HepG2 (cell line): ENCODE measurements at regions not wholly inside any gene's neighbourhood (a gene's known extent, or its start where the extent isn't known, plus 50 kb on each side); places are given as distances from the start of the nearest gene placed in this dataset.

Experiments used
- CHCHD3 ChIP-seq: sonication (generic); formaldehyde crosslinking; IDR thresholded peaks from 2 replicates; pipeline ENCODE4 v1.8.0; 2022; ENCODE audit warnings: mild to moderate bottlenecking, missing genetic modification reagents, moderate library complexity
- FIP1L1 ChIP-seq: fragments of 200-400 bp; formaldehyde crosslinking; IDR thresholded peaks from 2 replicates; pipeline ENCODE4 v1.6.1; 2018; ENCODE audit warnings: low read depth, mild to moderate bottlenecking, low read length, moderate library complexity, borderline replicate concordance; ENCODE audit not compliant: insufficient read depth
- MXI1 ChIP-seq: IDR thresholded peaks from 3 replicates; pipeline ENCODE4 v1.6.1; 2012; ENCODE audit warnings: low read depth, low read length, inconsistent platforms, borderline replicate concordance
- NCOA1 ChIP-seq: sonication (generic); formaldehyde crosslinking; IDR thresholded peaks from 2 replicates; pipeline ENCODE4 v1.9.0; 2021; ENCODE audit warnings: missing genetic modification reagents
- RBM22 ChIP-seq: fragments of 200-400 bp; formaldehyde crosslinking; optimal IDR thresholded peaks from 2 replicates; pipeline ENCODE3; 2017; ENCODE audit warnings: mild to moderate bottlenecking, low read length, moderate library complexity
- REXO4 ChIP-seq: sonication (generic); formaldehyde crosslinking; IDR thresholded peaks from 2 replicates; pipeline ENCODE4 v1.8.0; 2022; ENCODE audit warnings: missing genetic modification reagents, mild to moderate bottlenecking, borderline replicate concordance
- RFX1 ChIP-seq: fragments of 450-650 bp; IDR thresholded peaks from 2 replicates; pipeline ENCODE4 v1.6.1; 2017
- SMAD1 ChIP-seq: sonication (generic); formaldehyde crosslinking; IDR thresholded peaks from 2 replicates; pipeline ENCODE4 v1.4.0; 2020; ENCODE audit warnings: missing genetic modification reagents, low read depth, mild to moderate bottlenecking, borderline replicate concordance
- SNAPC4 ChIP-seq: sonication (generic); formaldehyde crosslinking; IDR thresholded peaks from 2 replicates; pipeline ENCODE4 v1.4.0; 2020; ENCODE audit warnings: mild to moderate bottlenecking, missing genetic modification reagents
- SRSF9 ChIP-seq: fragments of 200-400 bp; formaldehyde crosslinking; IDR thresholded peaks from 2 replicates; pipeline ENCODE4 v1.6.1; 2018; ENCODE audit warnings: borderline replicate concordance, mild to moderate bottlenecking, low read depth, low read length; ENCODE audit not compliant: insufficient read depth, poor library complexity, severe bottlenecking
- SRY ChIP-seq: sonication (generic); formaldehyde crosslinking; IDR thresholded peaks from 2 replicates; pipeline ENCODE4 v1.8.0; 2022; ENCODE audit warnings: mild to moderate bottlenecking, missing genetic modification reagents
- ZBED4 ChIP-seq: sonication (generic); formaldehyde crosslinking; IDR thresholded peaks from 2 replicates; pipeline ENCODE4 v1.4.0; 2020; ENCODE audit warnings: missing genetic modification reagents, borderline replicate concordance
- ZFY ChIP-seq: sonication (generic); formaldehyde crosslinking; IDR thresholded peaks from 2 replicates; pipeline ENCODE4 v1.4.0; 2020; ENCODE audit warnings: missing genetic modification reagents
- ZNF282 ChIP-seq: fragments of 450-650 bp; IDR thresholded peaks from 2 replicates; pipeline ENCODE4 v1.6.1; 2018; ENCODE audit not compliant: partially characterized antibody
- ZNF30 ChIP-seq: sonication (generic); formaldehyde crosslinking; IDR thresholded peaks from 2 replicates; pipeline ENCODE4 v1.5.0; 2020; ENCODE audit warnings: mild to moderate bottlenecking, missing genetic modification reagents
- ZNF354B ChIP-seq: sonication (generic); formaldehyde crosslinking; IDR thresholded peaks from 2 replicates; pipeline ENCODE4 v1.8.0; 2022; ENCODE audit warnings: mild to moderate bottlenecking, missing genetic modification reagents
- ZNF720 ChIP-seq: sonication (generic); formaldehyde crosslinking; IDR thresholded peaks from 2 replicates; pipeline ENCODE4 v1.4.0; 2020; ENCODE audit warnings: missing genetic modification reagents
- ZNF784 ChIP-seq: sonication (generic); formaldehyde crosslinking; IDR thresholded peaks from 2 replicates; pipeline ENCODE4 v1.5.1; 2020; ENCODE audit warnings: missing genetic modification reagents, mild to moderate bottlenecking, borderline replicate concordance
- TF ChIP-seq, protein P1 (sequence below): sonication (generic); formaldehyde crosslinking; IDR thresholded peaks from 2 replicates; pipeline ENCODE4 v1.5.0; 2020; ENCODE audit warnings: missing genetic modification reagents, mild to moderate bottlenecking, borderline replicate concordance

DNA sequence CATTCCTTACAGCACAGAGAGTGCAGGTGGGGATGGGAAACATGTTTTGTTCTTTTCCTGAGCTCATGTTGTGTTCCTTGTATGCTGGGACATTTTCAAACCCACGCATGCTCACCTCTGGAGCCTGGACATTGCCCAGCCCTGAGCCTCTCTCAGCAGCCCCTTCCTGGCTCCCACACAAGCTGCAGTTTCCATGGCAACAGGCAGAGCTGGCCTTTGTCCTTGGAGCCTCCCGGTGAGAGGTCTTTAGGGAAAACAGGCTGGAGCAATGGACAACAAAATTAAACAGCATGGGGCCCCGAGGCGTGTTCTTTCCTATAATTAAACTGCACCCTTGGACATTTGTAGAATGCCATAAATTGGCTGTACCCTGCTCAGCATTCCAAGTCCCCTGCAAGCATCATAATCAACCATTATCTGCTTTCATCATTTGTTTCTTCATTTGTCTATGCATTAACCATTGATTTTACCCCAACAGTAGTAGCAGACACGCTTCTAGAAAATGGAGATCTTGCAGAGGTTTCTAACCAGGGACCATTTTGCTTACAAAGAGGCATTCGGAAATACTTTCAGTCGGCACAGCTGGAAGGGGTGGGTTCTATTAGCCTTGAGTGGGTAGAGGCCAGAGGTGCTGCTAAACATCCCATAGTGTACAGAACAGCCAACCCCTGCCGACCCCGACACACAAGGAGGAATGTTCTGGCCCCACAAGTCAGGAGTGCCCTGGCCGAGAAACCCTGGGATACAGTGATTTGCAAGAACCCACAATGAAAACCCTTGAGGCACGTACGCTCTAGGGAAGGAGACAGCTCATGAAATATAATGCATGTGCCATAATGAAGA is 133.4 kb upstream of the PEG3 start (continued):
- TF ChIP-seq SNAPC4 (CRISPR knock-in tag) (no peak), MXI1 (peak; percentile 89; the same call in 2 of the 3 replicates), ZFY (no peak), RFX1 (peak; percentile 94), FIP1L1 (no peak), REXO4 (no peak), NCOA1 (CRISPR knock-in tag) (no peak), ZBED4 (CRISPR knock-in tag) (no peak), ZNF282 (no peak), ZNF354B (CRISPR knock-in tag) (no peak), ZNF720 (CRISPR knock-in tag) (no peak), SRSF9 (no peak), SRY (CRISPR knock-in tag) (0 out of 2 replicates have a peak, but pooled peaks have one; percentile 18), ZNF784 (CRISPR knock-in tag) (no peak), SMAD1 (CRISPR knock-in tag) (no peak), ZNF30 (CRISPR knock-in tag) (no peak), CHCHD3 (CRISPR knock-in tag) (no peak), RBM22 (peak; percentile 55)
- TF ChIP-seq, protein P1, sequence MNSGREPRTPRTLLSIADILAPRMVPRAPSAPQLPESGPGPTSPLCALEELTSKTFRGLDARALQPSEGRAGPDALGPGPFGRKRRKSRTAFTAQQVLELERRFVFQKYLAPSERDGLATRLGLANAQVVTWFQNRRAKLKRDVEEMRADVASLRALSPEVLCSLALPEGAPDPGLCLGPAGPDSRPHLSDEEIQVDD (CRISPR knock-in tag), result no peak
